Embryonic facial prominence (tissue), 1 donor: ENCODE measurements at regions not wholly inside any gene's neighbourhood (a gene's known extent, or its start where the extent isn't known, plus 50 kb on each side); places are given as distances from the start of the nearest gene placed in this dataset.
"Not testable (repeated sequence)": the region's sequence is repeated elsewhere in the genome, so short reads cannot be mapped to it uniquely, and the experiment has no call there.

Source experiments
- DNase-seq: peaks from one replicate; pipeline ENCODE4 v3.0.0-alpha.2; 2016; ENCODE audit errors: extremely low spot score

DNA sequence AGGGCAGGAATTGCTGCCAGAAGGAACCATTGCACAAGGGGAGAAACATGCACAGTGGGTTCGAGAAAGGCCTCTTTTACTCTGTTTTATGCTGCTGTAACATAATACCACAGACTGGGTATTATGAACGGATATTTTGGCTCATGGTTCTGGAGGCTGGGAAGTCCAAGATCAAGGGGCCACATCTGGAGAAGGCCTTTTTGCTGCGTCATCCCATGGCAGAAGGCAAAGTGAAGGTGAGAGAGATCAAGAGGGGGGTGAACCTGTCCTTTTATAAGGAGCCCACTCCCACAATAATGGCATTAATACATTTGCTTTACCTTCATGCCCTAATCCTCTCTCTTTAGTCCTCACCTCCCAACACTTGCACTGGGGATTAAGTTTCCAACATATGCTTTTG is 136.9 kb upstream of the ALDH1B1 start:
- DNase-seq = no peak

DNA sequence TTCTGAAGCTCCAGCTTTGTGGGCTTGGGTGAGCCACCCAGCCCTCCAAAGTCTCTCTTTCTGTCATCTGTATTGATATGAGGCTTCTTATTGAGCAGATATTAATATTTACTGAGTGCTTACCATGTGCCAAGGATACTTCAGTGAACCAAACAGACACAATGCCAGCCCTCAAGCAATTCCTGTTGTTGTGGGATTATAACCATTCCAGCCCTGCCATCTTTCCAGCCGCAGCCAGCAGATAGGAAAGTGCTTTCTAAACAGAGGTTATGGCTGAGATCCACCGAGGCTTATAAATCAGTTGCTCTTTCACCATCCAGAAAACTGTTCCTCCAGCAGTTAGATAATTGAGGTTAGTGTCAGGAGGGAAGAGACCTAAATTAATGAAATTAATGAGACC is 137.7 kb upstream of the ALDH1B1 start:
- no peak for DNase-seq

DNA sequence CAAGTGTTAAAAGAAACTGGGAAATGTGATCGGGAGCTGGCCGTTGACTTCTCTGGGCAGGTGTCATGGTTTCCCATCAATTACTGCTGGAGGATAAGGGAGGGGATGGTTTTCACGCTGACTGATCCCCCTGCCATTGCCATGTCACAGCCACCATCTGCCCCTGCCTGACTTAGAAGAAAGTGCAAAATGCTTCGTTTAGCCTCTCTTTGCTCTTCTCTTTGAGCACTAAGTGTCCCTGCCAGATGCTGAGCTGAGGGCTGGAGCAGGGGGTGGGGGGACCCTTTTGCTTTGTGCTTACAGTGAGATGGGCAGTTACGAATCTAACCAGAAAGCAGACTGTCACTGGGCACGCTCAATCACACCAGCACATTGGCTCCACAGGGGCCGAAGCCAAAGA is 138.4 kb upstream of the ALDH1B1 start:
- no peak for DNase-seq

DNA sequence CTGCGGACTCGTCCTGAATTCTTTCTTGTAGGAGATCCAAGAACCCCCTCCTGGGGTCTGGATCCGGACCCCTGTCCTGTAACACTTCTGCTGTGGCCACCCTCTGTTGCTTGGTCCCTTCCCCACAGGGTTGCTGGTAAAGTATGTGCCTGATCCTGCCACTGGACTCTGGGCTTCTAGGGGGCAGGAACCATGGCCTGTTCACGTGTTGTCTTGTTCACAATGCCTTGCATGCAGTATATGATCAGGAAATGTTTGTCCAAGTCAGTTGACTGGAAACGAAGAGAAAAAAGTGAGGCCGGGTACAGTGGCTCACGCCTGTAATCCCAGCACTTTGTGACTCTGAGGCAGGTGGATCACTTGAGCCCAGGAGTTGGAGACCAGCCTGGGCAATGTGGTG is 139.3 kb upstream of the ALDH1B1 start:
- no peak for DNase-seq

DNA sequence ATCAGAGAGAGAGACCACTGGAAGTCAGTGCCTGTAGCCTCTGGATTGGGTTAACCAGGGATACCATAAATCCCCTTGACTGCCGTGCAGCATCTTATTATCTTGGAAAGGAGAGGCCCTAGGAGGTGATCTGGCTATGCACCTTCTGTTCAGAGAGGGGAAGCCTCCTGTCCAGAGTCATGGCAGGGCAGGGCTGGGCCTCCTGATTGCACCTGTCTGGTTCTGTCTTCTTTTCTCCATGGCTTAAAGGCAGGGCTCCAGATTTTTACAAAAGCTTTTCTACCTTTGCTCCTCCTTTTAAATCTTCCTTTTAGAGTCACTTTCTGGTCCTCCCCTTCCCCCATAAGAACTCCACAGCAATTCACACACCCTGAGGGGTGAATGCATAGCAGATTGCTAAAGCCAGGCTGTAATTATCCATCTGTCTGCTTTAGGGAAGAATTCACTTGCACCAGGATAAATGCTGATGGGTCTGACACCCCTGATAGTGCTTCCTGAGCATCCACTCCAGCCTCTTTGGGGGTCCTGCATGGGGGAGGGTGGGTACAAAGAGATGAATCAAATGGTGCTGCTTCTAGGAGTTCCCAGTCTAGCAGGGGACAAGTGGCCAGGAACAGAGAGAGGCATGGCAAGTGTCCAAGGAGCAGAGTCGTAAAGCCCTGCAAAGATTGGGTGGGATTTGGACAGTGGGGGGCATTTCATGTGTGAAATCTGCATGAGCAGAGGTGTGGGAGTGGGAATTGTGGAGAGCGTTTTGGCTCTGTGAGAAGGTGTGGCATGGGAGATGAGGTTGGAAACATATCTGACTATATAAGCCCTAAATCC is 141.3 kb upstream of the ALDH1B1 start:
- no peak for DNase-seq

DNA sequence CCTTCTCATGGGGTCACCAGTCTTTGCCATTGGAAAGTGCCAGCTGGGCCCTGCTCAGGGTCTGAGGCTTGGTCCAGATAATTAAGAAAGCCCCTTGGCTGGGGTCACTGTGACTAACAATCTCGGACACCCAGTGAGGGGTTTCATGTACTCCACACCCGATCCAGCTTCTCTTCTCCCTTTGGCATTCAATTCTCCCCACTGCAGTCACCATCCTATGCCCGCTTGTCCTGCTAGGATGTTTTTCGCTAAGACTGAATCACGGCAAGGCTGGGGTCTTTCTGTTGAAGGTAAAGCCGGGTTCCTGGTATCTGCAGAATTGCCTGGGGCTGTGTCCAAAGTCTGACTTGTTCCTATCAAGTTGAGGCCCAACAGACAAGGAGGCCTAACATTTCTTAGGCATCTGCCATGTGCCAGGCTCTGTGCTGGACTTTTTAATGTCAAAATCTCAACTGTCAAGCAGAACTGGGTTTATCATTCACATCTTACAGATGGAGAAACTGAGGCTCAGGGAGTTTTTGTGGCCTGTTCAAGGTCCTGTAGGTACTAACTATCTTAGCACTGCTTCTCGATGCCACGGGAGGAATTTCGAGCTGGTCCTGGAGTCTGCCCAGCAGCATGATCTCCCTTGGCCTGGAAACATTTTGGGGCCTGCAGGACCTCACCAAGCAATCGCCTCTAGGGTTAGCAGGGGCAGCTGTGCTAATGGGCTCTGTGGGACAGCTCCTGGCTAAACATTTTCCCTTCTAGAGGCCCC is 142.0 kb upstream of the ALDH1B1 start:
- no peak for DNase-seq

DNA sequence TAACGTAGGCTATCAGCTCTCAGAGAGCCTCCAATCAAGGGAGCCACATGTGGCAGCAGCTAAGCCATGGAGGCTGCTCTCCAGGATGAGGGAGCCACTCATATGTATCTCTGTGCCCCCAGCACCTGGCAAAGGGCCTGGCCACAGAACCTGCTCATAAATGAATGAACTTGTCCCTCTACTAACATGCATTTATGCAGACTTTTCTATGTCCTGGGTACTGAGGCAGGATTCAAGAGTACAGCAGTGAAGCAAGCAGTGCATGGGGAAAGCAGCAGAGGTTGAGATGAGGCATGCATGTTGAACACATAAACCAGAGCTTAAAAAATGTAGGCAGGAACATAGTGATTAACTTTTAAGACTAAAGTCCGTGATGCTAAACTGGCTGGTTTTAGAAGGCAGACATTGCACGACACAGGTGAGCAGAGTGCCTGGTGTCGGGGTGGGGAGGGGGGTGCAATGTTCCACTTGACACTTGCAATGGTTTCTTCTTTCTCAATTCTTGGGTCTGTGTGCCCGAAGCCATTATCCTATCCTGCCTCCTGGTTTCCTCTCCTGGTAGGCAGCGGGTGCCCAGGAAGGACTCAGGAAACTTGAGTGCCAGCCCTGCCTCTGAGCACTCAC is 142.8 kb upstream of the ALDH1B1 start:
- no peak for DNase-seq

DNA sequence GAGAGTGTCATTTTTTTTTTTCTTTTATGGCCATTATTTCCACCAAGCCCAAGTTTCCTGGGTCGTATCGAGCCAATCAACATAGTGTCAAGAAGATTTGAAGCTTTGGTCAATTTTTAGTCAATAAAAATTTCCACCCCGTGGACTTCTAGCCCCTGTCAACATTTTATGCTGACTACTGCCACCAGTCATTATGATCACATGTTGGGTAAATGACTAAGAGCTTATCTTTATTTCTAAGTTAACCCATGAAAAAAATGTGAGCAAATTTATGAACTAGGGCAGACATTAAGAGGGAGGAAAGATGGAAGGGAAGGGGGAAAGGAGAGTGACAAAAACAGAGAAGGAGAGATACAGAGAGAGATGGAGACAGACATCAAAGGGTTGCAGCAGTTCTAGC is 143.5 kb upstream of the ALDH1B1 start:
- no peak for DNase-seq

DNA sequence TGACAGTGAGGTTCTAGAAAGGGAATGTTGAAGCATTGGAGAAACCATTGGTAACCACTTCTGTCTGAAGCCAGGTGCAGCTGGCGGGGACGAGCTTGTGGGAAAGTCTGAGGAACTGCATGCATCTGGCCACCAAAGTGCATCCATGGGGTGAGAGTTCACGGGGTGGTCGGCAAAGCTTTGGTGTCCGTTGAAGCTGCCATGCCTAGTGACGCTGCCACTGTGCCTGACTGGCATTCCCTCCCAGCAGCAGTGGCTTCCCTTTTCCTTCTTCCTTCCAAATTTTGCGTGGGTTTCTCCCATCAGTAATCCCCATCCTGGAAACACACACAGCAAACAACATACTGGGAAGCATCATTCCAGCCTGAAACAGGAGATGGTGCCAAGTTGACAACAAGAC is 145.7 kb upstream of the ALDH1B1 start:
- no peak for DNase-seq

DNA sequence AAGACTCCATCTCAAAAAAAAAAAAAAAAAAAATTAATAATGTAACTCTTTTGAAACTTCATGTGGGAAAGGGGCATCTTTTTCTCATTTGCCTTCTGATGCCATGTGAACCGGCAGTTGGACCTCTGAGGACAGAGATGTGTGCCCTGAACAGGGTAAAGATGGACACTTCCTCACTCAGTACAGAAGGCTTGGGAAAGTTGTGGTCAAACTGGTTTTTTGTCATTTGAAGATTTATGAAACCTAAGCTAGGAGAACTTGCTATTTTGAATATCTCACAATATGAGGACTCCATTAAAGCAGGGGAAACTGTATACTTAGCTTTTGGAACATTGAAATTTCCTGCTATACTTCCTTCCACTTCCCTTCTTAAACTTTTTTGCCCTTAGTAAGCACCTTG is 147.5 kb upstream of the ALDH1B1 start:
- no peak for DNase-seq

DNA sequence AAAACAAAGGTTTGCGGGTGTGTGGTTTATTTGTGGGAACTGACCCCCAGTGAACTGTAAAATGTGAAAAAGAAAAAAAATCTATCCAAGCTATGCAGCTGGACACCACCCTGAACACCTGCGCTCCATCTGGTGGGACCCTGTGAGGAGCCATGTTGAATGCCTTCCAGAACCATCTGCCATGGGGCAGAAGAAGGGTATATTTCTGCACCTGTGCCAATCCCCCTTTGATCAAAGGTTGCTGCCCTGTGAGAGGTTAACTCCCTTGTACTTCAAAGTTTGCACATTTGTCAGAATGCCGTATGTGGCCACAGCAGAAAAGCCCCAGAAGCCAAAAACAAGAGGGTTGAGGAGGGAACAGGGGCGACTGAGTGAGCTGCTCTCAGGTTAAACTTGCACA is 148.5 kb upstream of the ALDH1B1 start:
- no peak for DNase-seq

DNA sequence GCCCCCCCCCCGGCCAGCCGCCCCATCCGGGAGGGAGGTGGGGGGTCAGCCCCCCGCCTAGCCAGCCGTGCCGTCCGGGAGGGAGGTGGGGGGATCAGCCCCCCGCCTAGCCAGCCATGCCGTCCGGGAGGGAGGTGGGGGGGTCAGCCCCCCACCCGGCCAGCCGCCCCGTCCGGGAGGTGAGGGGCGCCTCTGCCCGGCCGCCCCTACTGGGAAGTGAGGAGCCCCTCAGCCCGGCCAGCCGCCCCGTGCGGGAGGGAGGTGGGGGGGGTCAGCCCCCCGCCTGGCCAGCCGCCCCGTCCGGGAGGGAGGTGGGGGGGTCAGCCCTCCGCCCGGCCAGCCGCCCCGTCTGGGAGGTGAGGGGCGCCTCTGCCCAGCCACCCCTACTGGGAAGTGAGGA is 150.4 kb upstream of the ALDH1B1 start:
- not testable (repeated sequence) for DNase-seq

DNA sequence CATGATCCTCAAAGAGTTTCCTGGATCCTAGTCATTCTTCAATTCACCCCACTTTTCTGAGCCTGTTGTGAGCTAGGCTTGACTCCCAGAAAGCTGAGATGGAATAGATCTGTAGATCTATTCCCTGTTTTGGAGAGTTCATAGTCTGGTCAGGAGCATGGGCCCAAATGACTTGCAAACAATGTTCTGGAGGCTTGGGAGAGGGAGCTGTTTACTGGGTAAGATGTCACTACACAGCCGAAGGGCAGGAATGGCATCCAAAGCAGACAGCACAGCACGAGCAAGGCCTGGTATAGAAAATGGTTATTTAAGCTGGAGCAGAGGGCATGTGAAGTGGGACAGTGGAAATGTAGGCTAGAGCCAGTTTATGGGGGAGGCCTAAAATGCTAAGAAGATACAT is 152.5 kb upstream of the ALDH1B1 start:
- no peak for DNase-seq

DNA sequence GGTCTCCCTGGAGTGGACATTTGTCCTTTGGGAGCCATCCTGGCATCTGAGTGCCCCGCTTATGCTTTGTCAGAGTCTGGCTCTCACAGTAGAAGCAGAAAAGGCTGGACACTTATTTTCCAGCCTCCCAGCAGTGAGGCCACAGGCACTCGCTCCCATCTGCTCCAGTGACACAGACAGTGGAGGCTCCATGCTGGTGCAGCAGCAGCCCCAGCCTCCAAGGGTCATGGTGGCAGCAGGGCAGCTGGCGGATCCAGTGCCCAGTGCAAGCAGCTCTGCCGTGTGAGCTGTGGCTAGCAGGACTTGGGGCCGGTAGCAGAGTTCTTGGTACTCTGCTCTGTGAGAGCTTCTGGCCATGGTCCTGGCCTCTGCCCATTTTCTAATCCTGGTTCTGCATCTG is 157.3 kb upstream of the ALDH1B1 start:
- DNase-seq = no peak

DNA sequence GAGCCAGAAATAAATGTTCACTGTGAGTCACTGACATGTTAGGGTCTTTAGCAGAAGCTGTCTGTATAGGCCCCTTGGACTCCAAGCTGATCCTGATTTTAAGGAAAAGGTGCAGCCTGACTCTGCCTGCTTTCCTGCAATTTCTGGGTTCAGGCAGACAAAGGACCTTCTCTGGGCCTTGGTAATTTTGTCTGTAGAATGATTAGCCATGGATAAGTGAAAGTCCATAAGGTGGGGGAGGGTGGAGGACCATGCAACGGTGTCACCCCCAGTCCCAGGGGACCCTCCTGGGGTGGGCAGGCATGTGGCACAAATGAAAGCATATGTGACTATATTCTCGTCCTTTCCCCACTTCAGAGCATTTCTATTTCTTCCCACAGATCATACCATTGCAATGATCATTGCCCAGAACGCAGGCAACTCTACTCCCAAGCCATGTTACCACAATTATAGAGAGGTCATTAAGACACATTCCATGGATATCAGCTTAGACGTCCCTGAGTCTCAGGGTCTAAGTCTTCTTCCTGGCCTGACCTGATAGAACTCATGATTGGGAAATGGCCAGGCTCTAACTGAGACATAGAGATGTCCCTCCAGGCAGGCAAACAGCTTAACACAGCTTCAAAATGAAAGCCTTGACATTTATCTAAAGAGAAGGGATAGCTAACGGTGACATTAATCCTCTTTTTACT is 157.9 kb upstream of the ALDH1B1 start:
- no peak for DNase-seq

DNA sequence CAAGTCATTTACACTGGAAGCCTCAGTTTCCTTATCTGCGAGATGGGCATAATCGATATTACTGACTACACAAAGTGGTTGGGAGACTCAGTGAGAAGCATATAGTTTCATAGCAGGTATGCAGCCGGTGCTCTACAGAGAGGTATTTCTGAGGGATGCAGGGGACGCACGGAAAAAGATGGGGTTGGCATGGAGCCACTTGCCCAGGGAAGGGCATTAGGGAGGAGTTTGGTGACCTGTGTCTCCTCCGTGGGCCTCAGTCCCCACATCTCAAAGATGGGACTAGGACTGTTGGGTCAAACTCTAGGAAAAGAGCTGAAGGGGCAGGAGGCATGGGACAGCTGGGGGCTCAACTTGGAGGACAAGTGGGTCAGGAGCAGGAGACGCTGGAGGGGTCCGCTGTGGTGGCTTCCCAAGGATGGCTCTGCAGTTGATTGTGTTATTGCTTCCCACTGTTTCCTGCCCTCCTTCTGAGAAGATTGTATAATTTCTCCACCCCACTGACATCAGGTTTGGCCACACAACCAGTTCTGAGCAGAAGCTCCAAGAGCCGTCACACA is 158.6 kb upstream of the ALDH1B1 start:
- no peak for DNase-seq

DNA sequence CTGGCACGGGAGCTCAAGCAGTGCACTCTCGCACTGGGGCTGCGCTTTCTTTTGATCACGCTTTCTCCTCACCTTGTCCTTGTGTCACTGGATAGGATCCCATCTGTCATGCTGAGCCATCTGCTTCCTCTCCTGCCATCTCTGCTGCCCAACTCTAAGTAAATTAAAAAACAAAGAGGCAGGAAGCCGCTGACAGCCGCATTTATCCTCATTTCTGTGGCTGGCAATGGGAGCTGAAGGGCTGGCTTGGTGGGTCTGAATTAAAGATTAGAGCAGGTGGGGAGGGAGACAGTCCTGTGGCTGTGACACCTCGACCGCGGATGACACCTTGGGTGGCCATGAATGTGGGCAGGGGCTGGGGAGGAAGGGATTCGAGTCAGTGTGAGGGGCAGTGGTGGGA is 159.2 kb upstream of the ALDH1B1 start:
- DNase-seq = peak; percentile 1

DNA sequence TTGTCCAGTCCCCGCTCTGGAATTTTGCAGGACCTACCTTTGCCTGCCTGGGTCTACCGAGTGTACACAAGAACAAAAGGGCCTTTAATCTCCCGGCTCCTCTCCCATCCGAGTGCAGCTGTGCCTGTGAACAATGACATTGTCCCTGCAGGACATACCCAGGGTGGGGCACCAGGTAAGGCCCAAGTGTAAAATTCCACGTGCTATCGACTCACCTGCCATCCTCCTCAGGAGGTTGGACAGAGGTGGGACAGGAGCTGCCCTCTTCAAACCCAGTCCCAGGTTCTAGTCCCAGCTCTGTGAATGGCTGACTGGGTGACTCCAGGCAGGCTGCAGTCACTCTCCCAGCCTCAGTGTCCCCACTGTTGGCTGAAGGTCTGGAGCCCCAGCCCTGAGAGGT is 159.6 kb upstream of the ALDH1B1 start:
- peak; percentile 3 for DNase-seq

DNA sequence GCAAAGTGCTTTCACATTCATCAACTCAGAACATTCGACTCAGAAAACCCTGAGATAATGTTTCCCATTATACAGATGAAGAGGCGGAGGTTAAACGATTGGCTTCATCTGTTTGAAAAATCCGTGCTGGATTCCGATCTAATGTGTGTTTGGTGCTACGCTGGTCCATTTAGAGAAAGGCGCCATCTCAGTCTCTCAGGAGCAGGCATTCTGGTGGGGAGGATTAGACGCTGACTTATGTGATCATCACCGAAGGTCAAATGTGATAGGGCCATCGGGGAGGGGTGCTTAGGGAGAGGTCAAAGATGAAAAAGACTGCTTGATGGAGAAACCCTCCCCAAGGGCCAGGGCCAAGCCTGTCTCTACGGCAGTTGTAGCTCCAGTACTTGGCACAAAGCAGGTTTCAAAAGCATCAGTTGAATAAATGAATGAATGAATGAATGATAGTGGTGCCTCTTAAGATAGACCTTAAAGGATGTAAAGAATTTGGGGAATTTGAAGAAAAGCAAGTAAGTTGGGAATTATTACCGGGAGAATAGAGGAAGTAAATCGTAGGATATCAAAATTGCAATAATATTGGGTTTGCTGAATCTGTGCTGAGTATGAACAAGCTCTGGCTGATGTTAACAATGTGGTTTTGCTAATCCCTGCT is 160.6 kb upstream of the SHB start:
- no peak for DNase-seq

DNA sequence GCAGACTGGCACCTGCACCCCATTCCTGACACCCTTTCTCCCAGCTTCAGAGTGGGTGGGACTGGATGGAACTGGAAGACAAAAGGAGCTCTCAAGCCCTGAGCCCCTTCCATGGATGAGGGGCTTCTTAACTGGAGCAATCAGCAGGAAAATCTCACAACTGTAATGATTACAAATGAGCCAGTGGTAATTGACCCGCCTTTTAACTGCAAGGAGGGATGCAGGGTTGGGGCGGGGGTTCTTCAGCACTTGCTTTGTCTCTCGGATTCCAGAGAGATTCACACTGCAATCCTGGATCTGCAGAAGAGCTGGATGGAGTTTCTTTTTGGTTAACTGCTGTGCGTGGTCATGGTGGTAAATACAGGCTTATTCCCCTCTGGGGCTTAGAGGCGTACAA is 160.1 kb upstream of the SHB start:
- DNase-seq = no peak

DNA sequence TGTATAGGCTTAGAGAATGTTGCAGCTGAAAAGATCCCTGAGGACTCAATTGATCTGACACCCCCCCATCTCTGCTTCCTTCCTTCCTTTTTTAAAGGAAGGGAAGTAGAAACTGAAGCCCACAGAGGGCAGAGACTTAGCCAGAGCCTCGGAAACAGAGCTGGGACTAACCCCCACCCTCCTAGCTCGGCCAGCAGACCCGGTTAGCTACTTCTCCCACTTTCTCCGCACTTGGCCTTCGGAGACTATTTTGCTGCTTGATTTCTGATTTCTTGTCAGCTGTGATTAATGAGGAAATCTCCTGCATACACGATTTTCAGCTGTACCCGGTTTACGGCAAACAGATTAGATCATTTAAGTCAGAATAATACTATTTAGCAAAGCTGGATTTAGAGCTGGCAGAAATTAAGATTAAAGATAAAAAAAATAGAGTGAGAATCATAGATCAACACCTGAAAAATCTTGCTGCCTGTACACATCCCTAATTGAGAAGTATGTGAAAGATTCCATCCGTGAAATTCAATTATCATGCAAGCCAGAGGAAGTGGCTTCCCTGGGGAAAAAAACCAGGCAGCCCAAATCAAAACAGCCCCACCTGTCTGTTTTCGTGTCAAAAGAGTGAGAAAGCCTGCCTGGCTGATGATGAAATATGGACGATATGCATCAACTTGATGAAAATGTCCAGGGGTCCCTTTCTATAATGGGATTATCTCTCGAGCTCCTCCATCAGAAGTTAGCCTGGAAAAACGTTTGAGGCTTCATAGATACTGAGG is 159.5 kb upstream of the SHB start:
- peak; percentile 4 for DNase-seq
